WTC11 (cell line): ENCODE measurements at regions not wholly inside any gene's neighbourhood (a gene's known extent, or its start where the extent isn't known, plus 50 kb on each side); places are given as distances from the start of the nearest gene placed in this dataset.

Experiments used
- ATAC-seq: fragments of 200-7000 bp; cut with Tn5 transposase; 2 replicates; pipeline ENCODE4 v1.10.0; 2021; ENCODE audit warnings: mild to moderate bottlenecking, moderate library complexity
- CTCF ChIA-PET: fragments of 300-600 bp; sonication (Branson Sonifier 250); formaldehyde crosslinking; loops from one replicate; lab custom pipeline; 2021; ENCODE audit warnings: antibody characterized with exemption; lab: Charles Lee
- POLR2A ChIA-PET: fragments of 350-600 bp; sonication (Branson Sonifier 250); formaldehyde crosslinking; loops from one replicate; lab custom pipeline; 2021; ENCODE audit warnings: antibody characterized with exemption; lab: Charles Lee
- DNase-seq: peaks from one replicate; pipeline ENCODE4 v3.0.0; 2021; ENCODE audit warnings: low spot score
- H3K27ac Mint-ChIP-seq: 2 replicates; pipeline ENCODE4 v1.8.0; 2021; ENCODE audit warnings: mixed read lengths
- H3K27me3 Mint-ChIP-seq: 2 replicates; pipeline ENCODE4 v1.8.0; 2021; ENCODE audit warnings: low read depth, mild to moderate bottlenecking, moderate library complexity, mixed read lengths
- H3K36me3 Mint-ChIP-seq: 2 replicates; pipeline ENCODE4 v1.8.0; 2021; ENCODE audit warnings: mixed read lengths
- H3K4me1 Mint-ChIP-seq: 2 replicates; pipeline ENCODE4 v1.8.0; 2022; ENCODE audit warnings: mixed read lengths
- H3K4me3 Mint-ChIP-seq: 2 replicates; pipeline ENCODE4 v1.8.0; 2021; ENCODE audit warnings: mild to moderate bottlenecking, moderate library complexity, mixed read lengths
- H3K9me3 Mint-ChIP-seq: 2 replicates; pipeline ENCODE4 v1.8.0; 2021; ENCODE audit warnings: mixed read lengths
- ATF6 ChIP-seq: sonication (generic); formaldehyde crosslinking; IDR thresholded peaks from 2 replicates; pipeline ENCODE4 v1.8.1; 2023; ENCODE audit warnings: mild to moderate bottlenecking, missing genetic modification reagents
- CREM ChIP-seq: sonication (generic); formaldehyde crosslinking; IDR thresholded peaks from 2 replicates; pipeline ENCODE4 v1.8.1; 2022; ENCODE audit warnings: mild to moderate bottlenecking, missing genetic modification reagents, moderate library complexity
- E2F1 ChIP-seq: sonication (generic); formaldehyde crosslinking; IDR thresholded peaks from 2 replicates; pipeline ENCODE4 v1.8.0; 2022; ENCODE audit warnings: mild to moderate bottlenecking, missing genetic modification reagents
- ESRRA ChIP-seq: sonication (generic); formaldehyde crosslinking; IDR thresholded peaks from 2 replicates; pipeline ENCODE4 v1.8.1; 2022; ENCODE audit warnings: mild to moderate bottlenecking, missing genetic modification reagents, borderline replicate concordance
- FOXP4 ChIP-seq: sonication (generic); formaldehyde crosslinking; IDR thresholded peaks from 2 replicates; pipeline ENCODE4 v1.8.0; 2022; ENCODE audit warnings: mild to moderate bottlenecking, missing genetic modification reagents
- GABPB1 ChIP-seq: sonication (generic); formaldehyde crosslinking; IDR thresholded peaks from 2 replicates; pipeline ENCODE4 v1.8.1; 2023; ENCODE audit warnings: mild to moderate bottlenecking, missing genetic modification reagents
- JAZF1 ChIP-seq: fragments of 250-450 bp; sonication (Bioruptor Pico); IDR thresholded peaks from 2 replicates; pipeline ENCODE4 v1.9.0; 2021; ENCODE audit warnings: moderate library complexity, mild to moderate bottlenecking, inconsistent platforms
- NFATC4 ChIP-seq: fragments of 250-450 bp; sonication (Bioruptor Pico); IDR thresholded peaks from 2 replicates; pipeline ENCODE4 v1.9.0; 2021; ENCODE audit warnings: mild to moderate bottlenecking
- NR3C1 ChIP-seq: sonication (generic); formaldehyde crosslinking; conservative IDR thresholded peaks from 2 replicates; pipeline ENCODE4 v1.8.1; 2023; ENCODE audit warnings: low read depth, mild to moderate bottlenecking, missing genetic modification reagents
- PRDM15 ChIP-seq: sonication (generic); formaldehyde crosslinking; IDR thresholded peaks from 2 replicates; pipeline ENCODE4 v1.8.0; 2022; ENCODE audit warnings: missing genetic modification reagents
- PREB ChIP-seq: sonication (generic); formaldehyde crosslinking; IDR thresholded peaks from 2 replicates; pipeline ENCODE4 v1.8.1; 2022; ENCODE audit warnings: mild to moderate bottlenecking, missing genetic modification reagents, moderate library complexity, borderline replicate concordance
- SMAD3 ChIP-seq: sonication (generic); formaldehyde crosslinking; IDR thresholded peaks from 2 replicates; pipeline ENCODE4 v1.8.0; 2022; ENCODE audit warnings: missing genetic modification reagents, mild to moderate bottlenecking, borderline replicate concordance
- SOX15 ChIP-seq: fragments of 250-450 bp; sonication (Bioruptor Pico); IDR thresholded peaks from 2 replicates; pipeline ENCODE4 v1.9.0; 2021; ENCODE audit warnings: mild to moderate bottlenecking
- TCF7 ChIP-seq: sonication (generic); formaldehyde crosslinking; IDR thresholded peaks from 2 replicates; pipeline ENCODE4 v1.8.0; 2022; ENCODE audit warnings: mild to moderate bottlenecking, low read depth, missing genetic modification reagents, moderate library complexity
- ZBTB43 ChIP-seq: sonication (generic); formaldehyde crosslinking; IDR thresholded peaks from 2 replicates; pipeline ENCODE4 v1.8.1; 2023; ENCODE audit warnings: mild to moderate bottlenecking, missing genetic modification reagents
- ZNF263 ChIP-seq: sonication (generic); formaldehyde crosslinking; IDR thresholded peaks from 2 replicates; pipeline ENCODE4 v1.8.1; 2022; ENCODE audit warnings: low read depth, mild to moderate bottlenecking, moderate library complexity, missing genetic modification reagents
- ZNF671 ChIP-seq: fragments of 250-450 bp; sonication (Bioruptor Pico); IDR thresholded peaks from 2 replicates; pipeline ENCODE4 v1.8.0; 2021; ENCODE audit warnings: mild to moderate bottlenecking

- ATAC-seq (no peak), DNase-seq (no peak)
- Mint-ChIP-seq H3K4me1 (peaks cover 11% of the 10 kb centered on the region), H3K36me3 (peaks cover 36% of the 10 kb centered on the region), H3K27ac (no peak overlapping the region), H3K27me3 (no peaks in the 10 kb centered on the region), H3K9me3 (peaks cover 35% of the 10 kb centered on the region), H3K4me3 (no peak overlapping the region)
- ChIA-PET CTCF (no interaction called here), POLR2A (no interaction called here)
- TF ChIP-seq NFATC4 (CRISPR knock-in tag) (no peak), NR3C1 (CRISPR knock-in tag) (no peak)
Measured at GRCh38 chrX:124796989-124797388, 450.6 kb downstream of the SH2D1A start.

- H3K27ac Mint-ChIP-seq: no peak overlapping the region
- H3K4me3 Mint-ChIP-seq: no peak overlapping the region
- H3K36me3 Mint-ChIP-seq: peaks cover 30% of the 10 kb centered on the region
- no peaks in the 10 kb centered on the region for H3K27me3 Mint-ChIP-seq
- no peak for ATAC-seq
- CTCF ChIA-PET: no interaction called here
- POLR2A ChIA-PET: no interaction called here
- peaks cover 32% of the 10 kb centered on the region for H3K4me1 Mint-ChIP-seq
- peaks cover 50% of the 10 kb centered on the region for H3K9me3 Mint-ChIP-seq
- no peak for TF ChIP-seq JAZF1
- no peak for TF ChIP-seq E2F1 (CRISPR knock-in tag)
- no peak for TF ChIP-seq PREB (CRISPR knock-in tag)
- TF ChIP-seq ZBTB43 (CRISPR knock-in tag): no peak
- no peak for TF ChIP-seq SOX15 (CRISPR knock-in tag)
- no peak for TF ChIP-seq ZNF263 (CRISPR knock-in tag)
- TF ChIP-seq FOXP4 (CRISPR knock-in tag): no peak
- no peak for TF ChIP-seq TCF7 (CRISPR knock-in tag)
- TF ChIP-seq GABPB1 (CRISPR knock-in tag): no peak
- no peak for TF ChIP-seq PRDM15 (CRISPR knock-in tag)
- TF ChIP-seq ZNF671: no peak
- no peak for TF ChIP-seq ATF6 (CRISPR knock-in tag)
- TF ChIP-seq CREM (CRISPR knock-in tag): no peak
- no peak for TF ChIP-seq ESRRA (CRISPR knock-in tag)
- TF ChIP-seq SMAD3 (CRISPR knock-in tag): no peak
- TF ChIP-seq, all 79 proteins: peak for 0
- DNase-seq: no peak
Measured at GRCh38 chrX:124804962-124805361, 458.6 kb downstream of the SH2D1A start.
